Transverse colon (tissue), 4 donors: ENCODE measurements at regions not wholly inside any gene's neighbourhood (a gene's known extent, or its start where the extent isn't known, plus 50 kb on each side); places are given as distances from the start of the nearest gene placed in this dataset.

Experiments used
- EP300 ChIP-seq: sonication (generic); formaldehyde crosslinking; IDR thresholded peaks from one replicate; pipeline ENCODE4 v1.6.1; 2017; ENCODE audit warnings: antibody characterized with exemption, low read depth
- POLR2AphosphoS5 ChIP-seq, 3 donors: sonication (generic); formaldehyde crosslinking; IDR thresholded peaks; one replicate each; pipeline ENCODE4 v1.6.1; 2016; ENCODE audit warnings: antibody characterized with exemption in 3 of 3
- TF ChIP-seq, protein P1 (sequence below), 5 experiments: fragments of 200-600 bp in 3 of 5; fragments of 450-650 bp in 2 of 5; sonication (generic) in 3 of 5; IDR thresholded peaks; 1 replicate in 2 of 5; 2 replicates in 3 of 5; pipeline ENCODE4 v1.5.1; 2016 to 2017; ENCODE audit warnings: antibody characterized with exemption in 5 of 5, inconsistent platforms in 3 of 5, mild to moderate bottlenecking in 2 of 5, moderate library complexity in 1 of 5

- TF ChIP-seq, protein P1, sequence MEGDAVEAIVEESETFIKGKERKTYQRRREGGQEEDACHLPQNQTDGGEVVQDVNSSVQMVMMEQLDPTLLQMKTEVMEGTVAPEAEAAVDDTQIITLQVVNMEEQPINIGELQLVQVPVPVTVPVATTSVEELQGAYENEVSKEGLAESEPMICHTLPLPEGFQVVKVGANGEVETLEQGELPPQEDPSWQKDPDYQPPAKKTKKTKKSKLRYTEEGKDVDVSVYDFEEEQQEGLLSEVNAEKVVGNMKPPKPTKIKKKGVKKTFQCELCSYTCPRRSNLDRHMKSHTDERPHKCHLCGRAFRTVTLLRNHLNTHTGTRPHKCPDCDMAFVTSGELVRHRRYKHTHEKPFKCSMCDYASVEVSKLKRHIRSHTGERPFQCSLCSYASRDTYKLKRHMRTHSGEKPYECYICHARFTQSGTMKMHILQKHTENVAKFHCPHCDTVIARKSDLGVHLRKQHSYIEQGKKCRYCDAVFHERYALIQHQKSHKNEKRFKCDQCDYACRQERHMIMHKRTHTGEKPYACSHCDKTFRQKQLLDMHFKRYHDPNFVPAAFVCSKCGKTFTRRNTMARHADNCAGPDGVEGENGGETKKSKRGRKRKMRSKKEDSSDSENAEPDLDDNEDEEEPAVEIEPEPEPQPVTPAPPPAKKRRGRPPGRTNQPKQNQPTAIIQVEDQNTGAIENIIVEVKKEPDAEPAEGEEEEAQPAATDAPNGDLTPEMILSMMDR (IDR thresholded peaks at IDR 0.05) = no peak
- TF ChIP-seq EP300 (no peak), POLR2AphosphoS5 (IDR thresholded peaks at IDR 0.05) (no peak)
Measured at GRCh38 chr10:8602821-8603220, 548.3 kb downstream of the GATA3 start.
